Endothelial cell of umbilical vein (primary cell): ENCODE measurements at regions not wholly inside any gene's neighbourhood (a gene's known extent, or its start where the extent isn't known, plus 50 kb on each side); places are given as distances from the start of the nearest gene placed in this dataset.
"Not testable (repeated sequence)": the region's sequence is repeated elsewhere in the genome, so short reads cannot be mapped to it uniquely, and the experiment has no call there.

ENCODE experiments used
- BruUV-seq: library from RNA; stranded (reverse); fragments of 400-500 nt; replicated peaks from 2 replicates; lab custom pipeline; 2021; lab: Mats Ljungman, UMichigan
- CTCF ChIA-PET: fragments of 300-600, 350-600 bp; sonication (Branson Sonifier 250); formaldehyde crosslinking; loops from one replicate; lab custom pipeline; 2021; ENCODE audit warnings: antibody characterized with exemption, inconsistent platforms; lab: Charles Lee
- POLR2A ChIA-PET: fragments of 300-600, 350-600 bp; sonication (Branson Sonifier 250); formaldehyde crosslinking; loops from one replicate; lab custom pipeline; 2021; ENCODE audit warnings: antibody characterized with exemption, inconsistent platforms; lab: Charles Lee
- DNase-seq: peaks from one replicate; pipeline ENCODE4 v3.0.0-alpha.2; 2011; ENCODE audit warnings: low read depth, low spot score
- FAIRE-seq: peaks from 2 replicates; lab custom pipeline; 2011; peaks lifted over from hg19 to GRCh38; lab: Jason Lieb, UNC
- H2AFZ ChIP-seq: 2 replicates; pipeline ENCODE4 v1.6.0; 2012; ENCODE audit warnings: low read depth, low read length, control low read depth, inconsistent platforms
- H3K27ac ChIP-seq: 2 replicates; pipeline ENCODE4 v1.5.1; 2011; ENCODE audit warnings: low read depth, mild to moderate bottlenecking, control low read depth, low read length, moderate library complexity; ENCODE audit not compliant: insufficient read depth
- H3K27me3 ChIP-seq, 2 experiments: 2 replicates each; pipeline versions ENCODE4 v1.6.0 to v1.6.1; 2011; ENCODE audit warnings: low read length in 2 of 2, mixed read lengths in 1 of 2; ENCODE audit not compliant: control insufficient read depth in 2 of 2, insufficient read depth in 2 of 2
- H3K36me3 ChIP-seq, 2 experiments: 2 replicates in 1 of 2; 3 replicates in 1 of 2; pipeline ENCODE4 v1.5.1; 2011; ENCODE audit warnings: low read length in 2 of 2, mild to moderate bottlenecking in 1 of 2, moderate library complexity in 1 of 2; ENCODE audit not compliant: control insufficient read depth in 2 of 2, insufficient read depth in 2 of 2; ENCODE audit errors: extremely low read depth in 1 of 2
- H3K4me1 ChIP-seq: 3 replicates; pipeline ENCODE4 v1.5.1; 2011; ENCODE audit warnings: mild to moderate bottlenecking, low read length; ENCODE audit not compliant: control insufficient read depth, insufficient read depth; ENCODE audit errors: extremely low read depth
- H3K4me2 ChIP-seq: 2 replicates; pipeline ENCODE4 v1.6.1; 2011; ENCODE audit warnings: low read length, control low read depth, mixed read lengths; ENCODE audit not compliant: insufficient read depth
- H3K4me3 ChIP-seq, 3 experiments: fragments of 200-600 bp in 1 of 3; sonication (generic), shearing (Covaris generic) in 1 of 3; replicated peaks in 1 of 3; 2 replicates each; pipeline ENCODE4 v1.5.1; 2011 to 2016; ENCODE audit warnings: control low read depth in 3 of 3, low read length in 3 of 3, mild to moderate bottlenecking in 2 of 3, inconsistent platforms in 1 of 3, low read depth in 1 of 3, moderate library complexity in 1 of 3; ENCODE audit not compliant: insufficient read depth in 1 of 3
- H3K79me2 ChIP-seq: 2 replicates; pipeline ENCODE4 v1.6.0; 2012; ENCODE audit warnings: low read length, inconsistent platforms; ENCODE audit not compliant: control insufficient read depth, insufficient read depth
- H3K9ac ChIP-seq: replicated peaks from 2 replicates; pipeline ENCODE3; 2011; ENCODE audit warnings: low read length, control low read depth; ENCODE audit not compliant: insufficient read depth; ENCODE audit errors: extremely low read depth
- H3K9me1 ChIP-seq: replicated peaks from 3 replicates; pipeline ENCODE4 v1.6.0; 2011; ENCODE audit warnings: mild to moderate bottlenecking, low read length; ENCODE audit not compliant: control insufficient read depth, insufficient read depth; ENCODE audit errors: extremely low read depth
- H3K9me3 ChIP-seq: replicated peaks from 2 replicates; pipeline ENCODE4 v1.5.1; 2012; ENCODE audit warnings: low read length, inconsistent platforms; ENCODE audit not compliant: control insufficient read depth, insufficient read depth
- H4K20me1 ChIP-seq: replicated peaks from 2 replicates; pipeline ENCODE3; 2011; ENCODE audit warnings: mild to moderate bottlenecking, low read length; ENCODE audit not compliant: control insufficient read depth, insufficient read depth; ENCODE audit errors: extremely low read depth
- EZH2 ChIP-seq: IDR thresholded peaks from 2 replicates; pipeline ENCODE4 v1.6.1; 2012; ENCODE audit warnings: borderline replicate concordance, low read depth, mild to moderate bottlenecking, moderate library complexity, low read length, inconsistent platforms; ENCODE audit not compliant: severe bottlenecking
- FOS ChIP-seq: IDR thresholded peaks from 2 replicates; pipeline ENCODE4 v1.6.1; 2011; ENCODE audit warnings: mild to moderate bottlenecking, low read length, moderate library complexity, borderline replicate concordance; ENCODE audit not compliant: insufficient read depth
- GATA2 ChIP-seq: IDR thresholded peaks from 2 replicates; pipeline ENCODE4 v1.7.0; 2011; ENCODE audit warnings: low read depth, mild to moderate bottlenecking, moderate library complexity, mixed read lengths, low read length; ENCODE audit not compliant: insufficient read length, insufficient read depth
- JUN ChIP-seq: IDR thresholded peaks from 2 replicates; pipeline ENCODE4 v1.6.1; 2011; ENCODE audit warnings: borderline replicate concordance, low read depth; ENCODE audit not compliant: insufficient read length, insufficient read depth
- MYC ChIP-seq: IDR thresholded peaks from one replicate; pipeline ENCODE4 v1.6.1; 2011; ENCODE audit warnings: mild to moderate bottlenecking, low read depth, low read length
- POLR2A ChIP-seq: IDR thresholded peaks from 2 replicates; pipeline ENCODE4 v1.6.1; 2012; ENCODE audit warnings: low read depth, mild to moderate bottlenecking, control low read depth, low read length
- POLR2AphosphoS5 ChIP-seq: IDR thresholded peaks from 2 replicates; pipeline ENCODE4 v1.6.1; 2012; ENCODE audit warnings: low read depth, mild to moderate bottlenecking, control low read depth, low read length, moderate library complexity; ENCODE audit not compliant: insufficient read depth
- dilution Hi-C: fragments of 300-500 bp; cut with MboI; formaldehyde crosslinking; loops from one replicate; pipeline ENCODE4 v1.15.0; 2019; ENCODE audit warnings: low sequenced_read_pairs; ENCODE audit not compliant: extremely low pct_ligation_motif_present
- intact Hi-C: fragments of 100-400 bp; cut with micrococcal nuclease; formaldehyde crosslinking; loops from one replicate; pipeline ENCODE4 v1.10.0; 2022
- TF ChIP-seq, protein P1 (sequence below): IDR thresholded peaks from 2 replicates; pipeline ENCODE4 v1.6.1; 2011; ENCODE audit not compliant: insufficient read depth, insufficient read length
- TF ChIP-seq, protein P2 (sequence below), 2 donors: IDR thresholded peaks; 1 replicate in 1 of 2; 2 replicates in 1 of 2; pipeline ENCODE4 v1.5.1; 2011; ENCODE audit warnings: low read length in 2 of 2, mild to moderate bottlenecking in 2 of 2, moderate library complexity in 2 of 2, control low read depth in 1 of 2, inconsistent platforms in 1 of 2, low read depth in 1 of 2; ENCODE audit not compliant: insufficient read depth in 1 of 2; ENCODE audit errors: extremely low read depth in 1 of 2

DNA sequence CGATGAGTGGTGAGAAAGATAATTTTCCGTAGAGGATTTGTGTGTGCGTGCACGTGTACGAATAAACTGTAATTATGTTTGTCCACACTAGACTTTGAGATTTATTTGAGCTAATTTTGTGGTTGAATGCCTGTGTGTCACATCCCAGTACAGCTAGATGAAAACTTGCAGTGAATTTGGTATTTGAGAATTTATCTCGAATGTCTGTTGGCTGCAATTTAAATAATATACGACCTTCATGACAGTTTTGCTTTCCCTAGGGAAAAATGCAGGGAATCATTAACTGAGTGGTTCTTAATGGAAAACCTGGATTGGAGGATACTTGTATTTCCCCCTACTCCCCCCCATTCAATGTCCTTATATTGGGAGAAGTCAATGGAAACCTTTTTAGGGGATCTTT is 124.8 kb downstream of the GOSR1 start:
- Histone ChIP-seq H3K4me2 (peak overlapping the region; percentile 76), H3K4me3 (peak overlapping the region in 1 of 3 experiments; percentile 43), H3K79me2 (peaks cover 30% of the 10 kb centered on the region)
- H4K20me1 ChIP-seq, H3K27me3 ChIP-seq, H3K4me1 ChIP-seq, FAIRE-seq, H2AFZ ChIP-seq, CTCF ChIA-PET, H3K9me1 ChIP-seq, H3K27ac ChIP-seq, POLR2A ChIA-PET, H3K9ac ChIP-seq, H3K36me3 ChIP-seq, H3K9me3 ChIP-seq, dilution Hi-C loops: not testable (repeated sequence)
- intact Hi-C loops = loop anchor here (2.0 to 5.0 kb wide), 2 partner anchors 115 to 125 kb away; partner anchors contain the start of gene GOSR1
- BruUV-seq = TSS peak; percentile 26
- DNase-seq = peak; percentile 11

DNA sequence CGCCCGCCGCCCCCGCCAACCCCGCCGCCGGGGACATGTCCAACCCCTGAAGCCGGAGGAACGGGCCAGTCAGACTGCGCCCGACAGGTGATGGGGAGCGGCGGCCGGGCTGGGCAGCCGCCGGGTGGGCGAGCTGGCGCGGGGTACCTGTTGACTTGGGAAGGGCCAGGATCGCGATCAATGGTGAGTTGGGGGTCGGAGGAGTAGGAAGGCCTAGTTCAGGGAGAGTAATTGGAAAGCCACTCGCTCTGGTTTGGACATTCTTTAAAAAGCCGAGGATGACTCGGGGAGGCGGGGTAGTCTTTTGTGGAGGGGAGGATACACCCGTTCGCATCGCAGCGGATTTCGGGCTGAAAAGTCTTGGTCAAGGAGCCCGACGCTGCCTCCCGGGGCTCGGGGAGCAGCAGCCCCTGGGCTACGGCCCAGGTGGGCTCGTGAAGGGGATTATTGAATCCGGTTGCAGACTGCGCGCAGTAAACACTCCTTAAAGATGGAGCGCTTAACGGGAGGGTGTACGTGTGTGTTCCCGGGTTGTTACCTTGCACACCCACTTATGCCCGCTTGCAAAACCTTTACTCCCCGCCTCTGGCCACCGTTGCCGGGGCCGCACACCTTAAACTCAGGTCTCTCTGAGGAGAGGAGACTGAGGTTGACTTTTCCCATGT is 123.8 kb downstream of the GOSR1 start:
- ChIA-PET CTCF (interaction anchor here (0.5 to 1.8 kb wide), 10 partner anchors 42 to 331 kb away, joined by 3 to 11 read pairs (median 4); partner anchors contain the start of gene GOSR1), POLR2A (interaction anchor here (0.6 kb wide), 2 partner anchors 97 to 260 kb away, joined by 3 to 6 read pairs; no protein-coding TSS in a partner anchor)
- BruUV-seq = no TSS peak

More for the DNA sequence above, 123.8 kb downstream of the GOSR1 start:
- TF ChIP-seq, protein P1, sequence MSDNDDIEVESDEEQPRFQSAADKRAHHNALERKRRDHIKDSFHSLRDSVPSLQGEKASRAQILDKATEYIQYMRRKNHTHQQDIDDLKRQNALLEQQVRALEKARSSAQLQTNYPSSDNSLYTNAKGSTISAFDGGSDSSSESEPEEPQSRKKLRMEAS = no peak
- no peak for TF ChIP-seq GATA2
- no peak for TF ChIP-seq JUN
- no peak for TF ChIP-seq POLR2AphosphoS5
- TF ChIP-seq, protein P2, sequence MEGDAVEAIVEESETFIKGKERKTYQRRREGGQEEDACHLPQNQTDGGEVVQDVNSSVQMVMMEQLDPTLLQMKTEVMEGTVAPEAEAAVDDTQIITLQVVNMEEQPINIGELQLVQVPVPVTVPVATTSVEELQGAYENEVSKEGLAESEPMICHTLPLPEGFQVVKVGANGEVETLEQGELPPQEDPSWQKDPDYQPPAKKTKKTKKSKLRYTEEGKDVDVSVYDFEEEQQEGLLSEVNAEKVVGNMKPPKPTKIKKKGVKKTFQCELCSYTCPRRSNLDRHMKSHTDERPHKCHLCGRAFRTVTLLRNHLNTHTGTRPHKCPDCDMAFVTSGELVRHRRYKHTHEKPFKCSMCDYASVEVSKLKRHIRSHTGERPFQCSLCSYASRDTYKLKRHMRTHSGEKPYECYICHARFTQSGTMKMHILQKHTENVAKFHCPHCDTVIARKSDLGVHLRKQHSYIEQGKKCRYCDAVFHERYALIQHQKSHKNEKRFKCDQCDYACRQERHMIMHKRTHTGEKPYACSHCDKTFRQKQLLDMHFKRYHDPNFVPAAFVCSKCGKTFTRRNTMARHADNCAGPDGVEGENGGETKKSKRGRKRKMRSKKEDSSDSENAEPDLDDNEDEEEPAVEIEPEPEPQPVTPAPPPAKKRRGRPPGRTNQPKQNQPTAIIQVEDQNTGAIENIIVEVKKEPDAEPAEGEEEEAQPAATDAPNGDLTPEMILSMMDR (IDR thresholded peaks at IDR 0.05; ENCODE audit: extremely low read depth in 1 of 2, insufficient read depth in 1 of 2, low read depth in 1 of 2, low read length in 2 of 2) = no peak
- TF ChIP-seq MYC = no peak
- no peak for TF ChIP-seq POLR2A
- TF ChIP-seq EZH2 = no peak
- TF ChIP-seq FOS = no peak
- Histone ChIP-seq H3K4me2 (peak overlapping the region; percentile 88), H3K9ac (peak overlapping the region; percentile 75), H4K20me1 (no peaks in the 10 kb centered on the region), H3K27ac (peak overlapping the region; percentile 39), H3K4me1 (peaks cover 7% of the 10 kb centered on the region), H2AFZ (peak overlapping the region; percentile 91), H3K79me2 (peaks cover 28% of the 10 kb centered on the region), H3K9me3 (no peaks in the 10 kb centered on the region), H3K27me3 (no peaks in the 10 kb centered on the region), H3K36me3 (no peaks in the 10 kb centered on the region), H3K4me3 (peak overlapping the region; percentile 71 to 99 (median 91)), H3K9me1 (no peaks in the 10 kb centered on the region)
- dilution Hi-C loops = no loop called here
- intact Hi-C loops = loop anchor here (2.0 to 5.0 kb wide), 2 partner anchors 116 to 124 kb away; partner anchors contain the start of gene GOSR1
- FAIRE-seq (no peak), DNase-seq (peak; percentile 39)
